Large intestine (tissue), 3 donors: ENCODE measurements at regions not wholly inside any gene's neighbourhood (a gene's known extent, or its start where the extent isn't known, plus 50 kb on each side); places are given as distances from the start of the nearest gene placed in this dataset.

Source experiments
- DNase-seq, 2 donors: peaks; one replicate each; pipeline versions ENCODE4 v3.0.0 to v3.0.0-alpha.2; 2013
- H3K27ac ChIP-seq: one replicate; pipeline ENCODE4 v1.5.1; 2013; ENCODE audit warnings: low read length
- H3K27me3 ChIP-seq: 2 replicates; pipeline ENCODE4 v1.6.1; 2013; ENCODE audit warnings: low read length; ENCODE audit not compliant: control insufficient read depth, insufficient read depth
- H3K36me3 ChIP-seq: 2 replicates; pipeline ENCODE4 v1.6.1; 2013; ENCODE audit warnings: low read length; ENCODE audit not compliant: control insufficient read depth, insufficient read depth
- H3K4me1 ChIP-seq: one replicate; pipeline ENCODE4 v1.6.1; 2013; ENCODE audit warnings: low read length; ENCODE audit not compliant: control insufficient read depth, insufficient read depth
- H3K4me3 ChIP-seq: one replicate; pipeline ENCODE4 v1.5.1; 2013; ENCODE audit warnings: low read length
- H3K9me3 ChIP-seq: one replicate; pipeline ENCODE4 v1.6.1; 2013; ENCODE audit warnings: mild to moderate bottlenecking, low read depth, low read length, moderate library complexity; ENCODE audit not compliant: control insufficient read depth
- WGBS: methylation state at CpG from one replicate; pipeline ENCODE4 v1.1.5; 2013; ENCODE audit warnings: low lambda C conversion rate; ENCODE audit not compliant: insufficient coverage; 5-methylcytosine and 5-hydroxymethylcytosine counted together

DNA sequence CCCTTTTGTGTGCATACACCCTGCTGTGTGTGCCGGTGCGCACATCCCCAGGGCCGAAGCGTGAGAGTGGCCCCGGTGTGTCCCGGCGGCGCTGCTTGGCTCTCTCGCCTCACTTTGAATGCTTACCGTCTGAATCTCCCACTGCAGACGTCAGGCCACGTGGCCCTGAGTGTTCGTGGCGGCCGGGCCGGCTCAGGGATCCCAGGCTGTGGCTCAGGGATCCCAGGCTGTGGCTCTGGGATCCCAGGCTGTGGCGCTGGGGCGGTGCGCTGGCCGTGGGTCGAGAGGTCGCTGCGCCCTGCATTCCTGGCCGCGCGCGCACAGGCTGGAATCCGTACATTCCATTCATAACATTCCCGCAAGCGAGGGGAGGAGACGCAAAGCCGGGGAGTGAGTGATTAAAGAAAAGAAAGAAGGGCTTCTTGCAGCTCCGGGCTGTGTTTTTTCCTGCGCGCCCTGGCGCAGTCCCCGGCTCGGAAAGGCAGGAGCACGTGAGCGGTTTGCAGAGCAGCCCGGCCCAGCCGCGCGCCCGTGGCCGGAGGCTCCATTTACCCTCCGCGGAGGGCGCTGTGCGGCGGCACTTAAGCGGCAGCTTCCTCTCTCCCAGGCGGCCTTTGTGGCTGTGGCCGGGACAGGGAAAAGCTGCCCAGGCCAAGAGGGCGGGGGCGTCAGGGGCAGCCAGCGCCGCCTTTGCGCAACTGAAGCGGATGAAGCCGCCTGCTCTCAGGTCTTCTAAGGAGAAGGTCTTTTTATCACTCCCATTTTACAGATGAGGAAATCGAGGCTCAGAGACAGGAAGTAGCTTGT is 87.0 kb upstream of the ALDH1L1 start:
- Histone ChIP-seq H3K36me3 (no peaks in the 10 kb centered on the region), H3K9me3 (no peaks in the 10 kb centered on the region), H3K4me3 (peak overlapping the region; percentile 42), H3K27ac (peak overlapping the region; percentile 42), H3K4me1 (peaks cover 5% of the 10 kb centered on the region), H3K27me3 (peaks cover 29% of the 10 kb centered on the region)
- no CpG with 5 or more reads among the region's 62 CpGs for WGBS
- peak; percentile 64 to 75 for DNase-seq

DNA sequence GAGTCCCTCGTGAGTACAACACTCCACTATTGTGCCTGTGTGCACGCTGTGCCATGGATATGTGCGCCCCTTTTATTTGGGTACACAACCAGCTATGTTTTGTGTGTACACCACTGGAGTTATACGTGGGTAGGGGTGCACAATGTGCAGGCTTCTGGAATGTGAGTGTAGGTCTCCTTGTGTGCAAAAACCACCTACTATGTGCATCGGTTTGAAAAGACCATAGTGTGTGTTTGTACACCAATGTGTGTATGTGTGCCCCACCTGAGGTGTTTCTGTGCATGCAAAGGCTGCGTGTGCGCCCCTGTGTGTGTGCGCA is 86.4 kb upstream of the ALDH1L1 start:
- peaks cover 5% of the 10 kb centered on the region for H3K4me1 ChIP-seq
- peaks cover 29% of the 10 kb centered on the region for H3K27me3 ChIP-seq
- H3K36me3 ChIP-seq, result no peaks in the 10 kb centered on the region
- peak in 1 of 2 donors; percentile 8 for DNase-seq
- peak overlapping the region; percentile 42 for H3K27ac ChIP-seq
- no peaks in the 10 kb centered on the region for H3K9me3 ChIP-seq
- WGBS, result no CpG with 5 or more reads among the region's 8 CpGs
- H3K4me3 ChIP-seq, result peak overlapping the region; percentile 42

DNA sequence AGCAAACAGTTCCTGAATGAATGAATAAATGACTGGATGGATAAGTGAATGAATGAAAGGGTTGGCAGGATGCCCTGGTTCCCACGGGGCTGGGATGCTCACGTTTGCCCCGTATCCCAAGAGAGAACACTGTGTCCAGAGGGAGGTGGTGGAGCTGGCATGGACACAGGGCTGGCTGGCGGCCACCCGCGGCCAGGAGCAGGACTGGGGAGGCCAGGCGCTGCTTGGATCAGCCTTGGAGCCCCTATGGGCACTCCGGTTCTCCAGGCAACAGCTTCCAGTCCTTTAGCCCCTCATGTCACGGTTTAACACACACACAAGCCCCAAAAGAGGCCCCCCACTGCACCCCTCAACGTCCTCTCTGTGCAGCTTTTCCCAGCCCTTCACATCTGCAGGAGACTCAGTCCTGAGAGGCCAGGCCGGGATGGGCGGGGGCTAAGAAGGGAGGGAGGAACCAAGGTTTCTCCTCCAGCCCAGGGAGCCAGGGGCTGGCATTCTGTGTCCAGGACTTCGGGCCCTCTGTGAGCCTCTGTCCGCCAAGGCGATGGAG is 86.0 kb upstream of the ALDH1L1 start:
- Histone ChIP-seq H3K36me3 (no peaks in the 10 kb centered on the region), H3K27me3 (peaks cover 29% of the 10 kb centered on the region), H3K9me3 (no peaks in the 10 kb centered on the region), H3K4me1 (peaks cover 5% of the 10 kb centered on the region), H3K4me3 (no peak overlapping the region), H3K27ac (no peak overlapping the region)
- no CpG with 5 or more reads among the region's 15 CpGs for WGBS
- no peak for DNase-seq

DNA sequence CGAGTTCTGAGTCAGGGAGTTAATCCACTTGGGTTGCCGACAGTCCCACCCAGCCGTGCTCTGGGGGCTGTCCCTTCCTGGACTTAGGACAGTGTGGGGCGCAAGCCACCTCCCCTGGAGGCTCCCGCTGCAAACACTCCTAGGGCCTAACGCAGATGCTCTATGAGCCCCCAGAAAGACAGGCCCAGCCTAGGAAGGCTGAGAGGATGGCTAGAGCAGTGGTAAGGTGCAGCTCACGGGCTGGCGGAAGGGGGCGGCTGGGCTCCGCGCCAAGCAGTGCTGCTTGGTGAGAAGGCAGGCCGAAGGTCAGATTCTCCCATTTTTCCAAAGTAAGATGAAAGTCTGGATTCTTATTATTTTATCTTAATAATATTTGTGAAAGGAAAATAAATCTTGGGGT is 84.6 kb upstream of the ALDH1L1 start:
- Histone ChIP-seq H3K36me3 (no peaks in the 10 kb centered on the region), H3K27ac (no peak overlapping the region), H3K4me1 (peaks cover 5% of the 10 kb centered on the region), H3K27me3 (peaks cover 30% of the 10 kb centered on the region), H3K4me3 (no peak overlapping the region), H3K9me3 (no peaks in the 10 kb centered on the region)
- WGBS, result 67% methylated on average over 1 of the region's 12 CpGs
- DNase-seq, result no peak

DNA sequence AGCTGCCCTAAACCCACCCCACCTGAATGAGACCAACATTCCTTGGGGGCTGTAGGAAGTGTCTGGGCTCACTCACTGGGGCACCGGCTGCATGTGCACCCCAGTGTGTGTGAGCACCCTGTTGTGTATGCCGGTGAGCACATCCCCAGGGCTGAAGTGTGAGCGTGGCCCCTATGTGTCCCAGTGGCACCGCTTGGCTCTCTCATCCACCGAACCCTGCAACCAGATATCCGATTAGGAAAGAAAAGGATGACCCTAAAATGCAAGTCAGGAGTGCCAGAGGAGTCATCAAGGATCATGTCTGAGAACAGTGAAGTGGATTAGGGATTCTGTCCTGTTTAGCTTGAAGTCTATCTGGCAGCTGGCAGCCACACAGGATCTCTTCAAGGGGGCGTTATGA is 84.0 kb upstream of the ALDH1L1 start:
- no peak overlapping the region for H3K27ac ChIP-seq
- peaks cover 30% of the 10 kb centered on the region for H3K27me3 ChIP-seq
- no CpG with 5 or more reads among the region's 7 CpGs for WGBS
- H3K4me1 ChIP-seq, result peaks cover 5% of the 10 kb centered on the region
- no peak for DNase-seq
- H3K36me3 ChIP-seq, result no peaks in the 10 kb centered on the region
- no peak overlapping the region for H3K4me3 ChIP-seq
- no peaks in the 10 kb centered on the region for H3K9me3 ChIP-seq

DNA sequence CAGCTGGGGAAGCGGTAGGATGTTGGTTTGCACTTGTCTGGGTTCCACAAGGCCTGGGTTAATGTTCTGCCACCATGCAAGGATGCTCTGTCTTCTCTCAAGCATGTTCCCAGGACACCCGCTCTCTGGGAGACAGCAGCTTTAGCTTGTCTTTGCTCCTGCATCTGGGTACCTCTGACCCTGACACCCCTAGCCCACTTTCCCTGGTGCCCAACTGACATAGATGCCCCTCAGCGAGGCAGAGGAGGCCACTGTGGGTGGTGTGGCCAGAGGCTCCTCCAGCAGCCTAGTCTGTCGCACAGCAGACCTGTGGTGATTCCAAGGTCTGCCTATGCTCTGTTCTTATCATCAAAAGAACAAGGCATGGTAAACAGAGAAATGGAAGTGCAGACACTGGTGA is 83.6 kb upstream of the ALDH1L1 start:
- Histone ChIP-seq H3K4me3 (no peak overlapping the region), H3K27ac (no peak overlapping the region), H3K36me3 (no peaks in the 10 kb centered on the region), H3K4me1 (peaks cover 5% of the 10 kb centered on the region), H3K9me3 (no peaks in the 10 kb centered on the region), H3K27me3 (peaks cover 25% of the 10 kb centered on the region)
- no CpG with 5 or more reads among the region's 4 CpGs for WGBS
- DNase-seq, result no peak

DNA sequence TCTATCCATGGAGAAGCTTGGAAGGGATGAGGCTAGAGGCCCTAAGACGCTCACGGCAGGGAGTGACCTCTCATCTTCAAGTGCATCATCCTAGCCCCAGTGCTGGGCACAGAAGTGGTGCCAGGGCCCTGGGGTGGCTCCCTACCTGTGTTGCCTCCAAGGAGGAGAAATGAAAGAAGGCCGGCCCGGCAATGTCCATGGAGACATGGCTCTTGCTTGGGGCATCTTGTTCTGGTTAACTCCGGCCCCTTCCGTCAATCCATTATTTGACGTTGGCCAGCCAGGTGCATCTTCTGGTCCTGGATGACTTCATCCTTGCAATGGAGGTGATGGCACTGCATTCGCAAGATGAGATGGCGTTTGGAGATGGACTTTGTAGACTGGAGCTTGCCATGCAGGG is 83.2 kb upstream of the ALDH1L1 start:
- no CpG with 5 or more reads among the region's 9 CpGs for WGBS

DNA sequence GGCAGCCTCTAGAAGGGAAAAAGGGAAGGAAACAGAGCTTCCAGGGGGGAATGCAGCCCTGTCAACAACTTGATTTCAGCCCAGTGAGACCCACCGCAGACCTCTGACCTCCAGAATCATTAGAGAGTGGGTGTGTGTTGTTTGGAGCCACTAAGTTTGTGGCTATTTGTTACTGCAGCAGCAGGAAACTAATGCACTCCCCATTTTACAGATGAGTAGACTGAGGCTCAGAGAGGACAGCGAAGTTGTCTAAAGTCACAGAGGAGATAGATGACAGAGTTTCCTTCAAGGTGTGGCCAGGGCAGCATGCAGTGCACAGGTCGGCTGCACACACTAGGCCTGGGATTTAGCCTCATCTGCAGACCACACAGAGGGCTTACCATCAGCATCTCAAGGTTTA is 81.8 kb upstream of the ALDH1L1 start:
- Histone ChIP-seq H3K27ac (no peak overlapping the region), H3K4me1 (no peaks in the 10 kb centered on the region), H3K9me3 (no peaks in the 10 kb centered on the region), H3K4me3 (no peak overlapping the region), H3K36me3 (no peaks in the 10 kb centered on the region), H3K27me3 (peaks cover 17% of the 10 kb centered on the region)
- WGBS, result no CpG with 5 or more reads among the region's 3 CpGs
- no peak for DNase-seq

More for the DNA sequence above, 83.2 kb upstream of the ALDH1L1 start:
- Histone ChIP-seq H3K4me3 (no peak overlapping the region), H3K9me3 (no peaks in the 10 kb centered on the region), H3K4me1 (peaks cover 5% of the 10 kb centered on the region), H3K36me3 (no peaks in the 10 kb centered on the region), H3K27me3 (peaks cover 21% of the 10 kb centered on the region), H3K27ac (no peak overlapping the region)
- no peak for DNase-seq

DNA sequence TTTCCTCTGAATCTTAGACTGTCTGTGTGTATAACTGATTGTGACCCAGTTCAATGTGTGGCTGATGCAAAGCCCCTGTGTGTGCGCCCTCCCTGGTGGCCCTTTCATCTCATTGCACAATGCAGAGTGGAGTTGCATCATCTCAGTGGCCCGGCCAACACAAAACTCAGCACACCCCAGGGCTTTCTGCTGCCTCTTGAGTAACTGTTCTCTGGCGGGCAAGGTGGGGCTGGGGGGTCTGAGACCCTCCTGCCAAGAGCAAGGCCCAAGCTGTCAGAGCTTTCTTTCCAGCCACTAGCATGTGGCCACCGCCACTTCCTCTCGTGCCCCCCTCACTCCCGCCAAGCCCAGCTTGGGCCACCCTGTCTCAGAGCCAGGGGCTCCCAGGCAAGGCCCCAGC is 80.7 kb upstream of the ALDH1L1 start:
- Histone ChIP-seq H3K27me3 (peaks cover 10% of the 10 kb centered on the region), H3K27ac (no peak overlapping the region), H3K4me1 (no peaks in the 10 kb centered on the region), H3K4me3 (no peak overlapping the region), H3K36me3 (no peaks in the 10 kb centered on the region), H3K9me3 (no peaks in the 10 kb centered on the region)
- DNase-seq, result no peak
- no CpG with 5 or more reads among the region's 6 CpGs for WGBS

DNA sequence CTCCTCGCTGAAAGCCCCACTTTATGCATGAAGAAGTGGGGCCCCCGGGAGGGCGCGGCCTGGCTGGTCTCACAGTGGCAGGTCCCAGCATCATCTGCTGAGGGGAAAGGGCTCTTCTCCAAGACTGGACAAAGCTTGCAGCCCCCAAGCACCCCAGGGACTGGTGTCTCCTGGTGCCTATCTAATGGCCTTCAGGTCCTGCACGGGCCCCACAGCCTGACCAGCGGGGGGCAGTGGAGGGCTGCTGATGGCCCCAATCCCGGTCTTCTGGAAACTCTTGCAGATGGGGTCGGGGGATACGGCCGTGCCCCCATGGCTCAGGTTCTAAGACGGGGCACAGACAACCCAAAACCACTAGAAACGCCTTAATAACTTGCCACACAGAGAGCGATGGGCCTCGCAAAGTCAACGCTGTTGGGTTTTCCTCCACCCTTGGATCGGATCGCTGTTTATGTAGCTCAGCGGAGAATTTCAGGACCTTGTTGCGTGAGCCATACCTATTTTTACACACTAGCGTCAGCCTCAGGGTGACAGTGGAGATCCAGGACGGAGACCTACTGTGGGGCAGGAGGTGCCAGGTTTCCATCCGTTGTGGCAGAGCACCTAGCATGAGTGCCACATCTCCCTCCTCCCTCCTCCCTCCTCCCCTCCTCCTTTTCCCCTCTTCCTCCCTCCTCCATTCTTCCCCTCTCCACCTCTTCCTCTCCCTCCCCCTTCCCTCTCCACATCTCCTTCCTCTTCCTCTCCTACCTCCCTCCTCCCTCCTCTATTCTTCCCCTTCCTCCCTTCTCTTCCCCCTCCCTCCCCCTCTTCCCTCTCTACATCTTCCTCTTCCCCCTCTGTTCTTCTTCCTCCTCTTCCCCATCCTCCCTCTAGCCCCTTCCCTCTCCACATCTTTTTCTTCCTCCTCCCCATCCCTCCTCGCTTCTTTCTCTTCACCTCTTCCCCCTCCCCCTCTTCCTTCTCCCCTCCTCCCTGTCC is 79.3 kb upstream of the ALDH1L1 start:
- Histone ChIP-seq H3K4me1 (no peaks in the 10 kb centered on the region), H3K9me3 (no peaks in the 10 kb centered on the region), H3K27me3 (peaks cover 10% of the 10 kb centered on the region), H3K27ac (no peak overlapping the region), H3K36me3 (no peaks in the 10 kb centered on the region), H3K4me3 (no peak overlapping the region)
- 67% methylated on average over 1 of the region's 23 CpGs for WGBS
- DNase-seq, result peak; percentile 25 to 32
